ENCODE measurements at regions not wholly inside any gene's neighbourhood (a gene's known extent, or its start where the extent isn't known, plus 50 kb on each side); places are given as distances from the start of the nearest gene placed in this dataset.

DNA sequence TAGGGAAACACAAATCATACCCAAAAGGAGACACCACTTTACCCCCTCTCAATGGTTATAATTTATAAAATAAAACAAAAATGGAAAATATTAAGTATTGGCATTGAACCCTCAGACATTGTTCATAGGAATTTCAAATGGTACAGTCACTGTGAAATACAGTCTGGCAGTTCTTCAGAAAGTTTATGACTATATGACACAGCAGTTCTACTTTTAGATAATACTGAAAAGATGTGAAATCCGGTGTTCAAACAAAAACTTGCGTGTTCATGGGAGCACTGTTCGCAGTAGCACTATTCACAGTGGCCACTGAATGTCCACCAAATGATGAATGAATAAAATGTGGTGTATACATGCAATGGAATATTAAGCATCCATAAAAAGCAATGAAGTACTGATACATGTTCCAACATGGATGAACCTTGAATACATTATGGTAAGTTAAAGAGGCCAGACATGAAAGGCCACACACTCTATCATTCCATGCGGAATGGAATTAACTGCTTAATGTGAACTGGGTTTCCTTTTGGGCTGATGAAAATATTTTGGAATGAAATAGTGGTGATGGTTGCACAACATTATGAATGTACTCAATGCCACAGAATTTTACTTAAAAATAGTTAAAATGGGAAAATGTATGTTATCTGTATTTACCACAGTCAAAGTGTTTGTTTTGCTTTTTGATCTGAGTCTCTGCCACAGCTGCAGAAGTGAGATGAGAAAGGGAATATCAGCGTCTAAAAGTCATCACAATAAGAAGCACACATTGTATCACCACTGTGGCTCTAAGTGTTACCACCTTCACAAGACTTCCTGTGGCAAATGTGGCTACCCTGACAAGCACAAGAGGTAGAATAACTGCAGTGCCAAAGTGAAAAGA lies 864.6 kb downstream of the SUCLG1 start:
- ATAC-seq (replicated peaks; ENCODE audit: extremely low read depth, poor library complexity, severe bottlenecking): no peak

DNA sequence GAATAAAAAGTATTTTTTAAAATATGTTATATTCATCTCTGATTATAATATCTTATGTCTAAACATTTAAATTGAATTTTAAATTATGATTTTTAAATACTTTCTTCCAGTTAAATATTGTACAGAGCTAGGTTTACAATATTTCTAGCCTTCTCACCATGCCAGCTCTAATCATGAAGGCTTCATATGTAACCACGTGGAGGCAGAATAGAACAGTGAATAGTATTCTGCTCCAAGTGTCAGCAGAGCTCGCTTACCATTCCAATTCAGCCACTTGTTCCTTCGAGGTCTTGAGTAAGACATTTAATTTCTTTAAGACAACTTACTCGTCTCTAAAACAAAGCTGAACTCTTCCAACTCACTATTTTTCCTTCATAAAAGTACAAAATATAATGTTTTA lies 871.8 kb downstream of the SUCLG1 start:
- no peak for ATAC-seq (replicated peaks; ENCODE audit: extremely low read depth, poor library complexity, severe bottlenecking)

More for the DNA sequence above, 864.6 kb downstream of the SUCLG1 start:
- DNase-seq (ENCODE audit: low spot score in 2 of 2): no peak
- Mint-ChIP-seq H3K36me3 (ENCODE audit: insufficient read depth) (no peaks in the 10 kb centered on the region), H3K4me1 (no peaks in the 10 kb centered on the region), H3K4me3 (no peak overlapping the region), H3K27ac (ENCODE audit: low read depth) (no peak overlapping the region), H3K27me3 (no peaks in the 10 kb centered on the region), H3K9me3 (peaks cover 20% of the 10 kb centered on the region)

DNA sequence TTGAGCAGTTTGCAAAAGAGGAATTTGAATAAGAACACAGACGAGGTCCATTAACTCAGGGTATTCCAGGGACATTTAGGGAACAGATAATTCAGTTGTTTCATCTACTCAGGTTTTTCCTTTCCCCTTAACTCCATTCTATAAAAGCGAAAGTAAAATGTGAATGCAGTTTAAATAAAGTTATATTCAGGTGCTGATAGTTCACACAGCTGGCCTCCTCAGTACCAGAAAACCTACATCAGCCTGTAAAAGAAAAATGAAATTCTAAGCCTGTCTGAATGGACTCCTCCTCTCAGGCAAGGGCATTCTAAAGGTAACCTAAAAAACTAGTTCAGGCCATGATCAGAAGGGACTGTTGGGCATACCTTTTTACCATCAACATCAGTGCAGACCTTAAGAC lies 873.8 kb downstream of the SUCLG1 start:
- no peaks in the 10 kb centered on the region for H3K4me1 Mint-ChIP-seq
- DNase-seq (ENCODE audit: low spot score in 2 of 2) (no peak), ATAC-seq (replicated peaks; ENCODE audit: extremely low read depth, poor library complexity, severe bottlenecking) (no peak)
- peaks cover 14% of the 10 kb centered on the region for H3K9me3 Mint-ChIP-seq
- H3K36me3 Mint-ChIP-seq (ENCODE audit: insufficient read depth): no peaks in the 10 kb centered on the region
- no peak overlapping the region for H3K4me3 Mint-ChIP-seq
- no peak overlapping the region for H3K27ac Mint-ChIP-seq (ENCODE audit: low read depth)
- no peaks in the 10 kb centered on the region for H3K27me3 Mint-ChIP-seq

More for the DNA sequence above, 871.8 kb downstream of the SUCLG1 start:
- Mint-ChIP-seq H3K4me1 (no peaks in the 10 kb centered on the region), H3K27me3 (no peaks in the 10 kb centered on the region), H3K27ac (ENCODE audit: low read depth) (no peak overlapping the region), H3K4me3 (no peak overlapping the region), H3K36me3 (ENCODE audit: insufficient read depth) (no peaks in the 10 kb centered on the region), H3K9me3 (peaks cover 21% of the 10 kb centered on the region)
- no peak for DNase-seq (ENCODE audit: low spot score in 2 of 2)

DNA sequence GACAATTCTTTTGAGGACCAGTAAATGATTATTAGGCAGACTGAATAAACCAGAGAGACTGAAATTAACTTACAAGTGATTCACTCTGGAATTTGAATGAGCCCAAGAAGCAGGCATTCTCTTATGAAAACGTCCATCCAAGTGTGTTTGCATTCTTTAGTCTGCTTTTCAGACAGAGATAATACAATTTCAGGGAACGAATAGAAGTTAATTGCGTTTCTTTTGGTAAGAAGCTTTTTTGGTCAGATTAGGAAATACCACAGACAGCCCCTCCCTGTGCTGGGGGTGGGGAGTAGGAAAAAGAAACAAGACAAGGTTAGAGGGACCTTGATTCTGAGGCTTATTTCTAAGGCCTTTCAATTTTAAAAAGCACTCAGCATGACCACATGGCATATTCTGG lies 874.4 kb downstream of the SUCLG1 start:
- DNase-seq (ENCODE audit: low spot score in 2 of 2) (no peak), ATAC-seq (replicated peaks; ENCODE audit: extremely low read depth, poor library complexity, severe bottlenecking) (no peak)
- no peak overlapping the region for H3K27ac Mint-ChIP-seq (ENCODE audit: low read depth)
- H3K27me3 Mint-ChIP-seq: no peaks in the 10 kb centered on the region
- no peaks in the 10 kb centered on the region for H3K36me3 Mint-ChIP-seq (ENCODE audit: insufficient read depth)
- no peak overlapping the region for H3K4me3 Mint-ChIP-seq
- no peaks in the 10 kb centered on the region for H3K4me1 Mint-ChIP-seq
- H3K9me3 Mint-ChIP-seq: peaks cover 12% of the 10 kb centered on the region

DNA sequence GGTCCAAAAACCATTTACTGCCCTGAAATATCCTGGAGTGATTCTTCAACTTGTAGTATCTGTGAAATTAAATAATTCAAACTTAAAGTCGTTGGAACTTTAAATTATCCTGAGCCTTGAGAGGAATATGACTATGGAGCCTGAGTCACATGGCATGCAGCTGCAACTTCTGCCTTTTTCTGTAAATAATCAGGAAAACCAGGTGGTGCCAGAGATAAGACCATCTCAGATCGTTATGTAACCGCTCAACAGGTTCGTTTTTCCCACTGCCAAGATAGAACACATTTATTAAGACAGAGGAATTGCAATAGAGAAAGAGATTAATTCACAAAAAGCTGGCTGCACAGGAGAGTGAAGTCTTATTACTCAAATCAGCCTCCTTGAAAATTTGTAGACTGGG lies 876.5 kb downstream of the SUCLG1 start:
- no peaks in the 10 kb centered on the region for H3K4me1 Mint-ChIP-seq
- H3K27ac Mint-ChIP-seq (ENCODE audit: low read depth): no peak overlapping the region
- H3K4me3 Mint-ChIP-seq: no peak overlapping the region
- no peaks in the 10 kb centered on the region for H3K36me3 Mint-ChIP-seq (ENCODE audit: insufficient read depth)
- H3K9me3 Mint-ChIP-seq: peaks cover 5% of the 10 kb centered on the region
- ATAC-seq (replicated peaks; ENCODE audit: extremely low read depth, poor library complexity, severe bottlenecking): no peak
- no peak for DNase-seq (ENCODE audit: low spot score in 2 of 2)
- H3K27me3 Mint-ChIP-seq: no peaks in the 10 kb centered on the region

DNA sequence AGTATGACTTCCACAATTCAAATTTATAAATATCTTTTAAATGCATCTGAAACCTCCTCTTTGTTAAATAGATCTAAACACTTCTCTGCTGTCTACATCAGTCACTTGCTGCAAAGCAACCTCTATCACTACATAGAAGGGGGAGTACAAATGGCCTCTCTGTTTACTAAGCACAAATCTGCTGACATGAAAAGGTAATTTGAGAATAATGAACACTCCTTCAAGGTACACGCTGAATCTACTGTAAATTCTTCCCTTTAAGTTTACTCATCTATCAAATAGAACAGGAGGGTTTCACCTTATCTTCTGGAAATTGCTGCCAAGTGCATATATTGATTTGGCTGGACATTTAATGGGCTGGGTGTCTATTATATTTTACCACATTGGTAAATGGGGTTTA lies 879.6 kb downstream of the SUCLG1 start:
- H3K27ac Mint-ChIP-seq (ENCODE audit: low read depth): no peak overlapping the region
- H3K27me3 Mint-ChIP-seq: no peaks in the 10 kb centered on the region
- no peaks in the 10 kb centered on the region for H3K4me1 Mint-ChIP-seq
- ATAC-seq (replicated peaks; ENCODE audit: extremely low read depth, poor library complexity, severe bottlenecking): no peak
- H3K9me3 Mint-ChIP-seq: peaks cover 14% of the 10 kb centered on the region
- no peaks in the 10 kb centered on the region for H3K36me3 Mint-ChIP-seq (ENCODE audit: insufficient read depth)
- no peak overlapping the region for H3K4me3 Mint-ChIP-seq
- DNase-seq (ENCODE audit: low spot score in 2 of 2): no peak

DNA sequence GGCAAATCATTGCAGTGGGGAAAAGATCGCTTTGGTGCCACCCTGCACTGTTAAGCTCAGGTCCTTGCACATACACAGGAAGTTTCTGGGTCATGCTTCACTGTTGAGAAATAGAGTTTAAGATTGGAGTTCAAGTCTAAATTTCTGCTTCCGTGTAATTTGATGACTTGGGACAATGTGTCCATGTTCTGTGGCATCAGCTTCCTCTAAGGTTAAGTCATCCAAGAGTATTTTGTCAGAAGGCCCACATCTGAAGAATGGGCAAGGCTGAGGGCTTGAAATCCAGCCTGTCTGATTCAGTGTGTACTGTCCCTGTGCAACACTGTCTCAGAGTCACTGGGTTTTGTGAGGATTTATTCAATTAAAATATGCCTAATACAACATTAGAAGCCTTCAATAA lies 880.7 kb downstream of the SUCLG1 start:
- H3K4me1 Mint-ChIP-seq: no peaks in the 10 kb centered on the region
- DNase-seq (ENCODE audit: low spot score in 2 of 2): no peak
- H3K27me3 Mint-ChIP-seq: no peaks in the 10 kb centered on the region
- no peaks in the 10 kb centered on the region for H3K36me3 Mint-ChIP-seq (ENCODE audit: insufficient read depth)
- H3K9me3 Mint-ChIP-seq: peaks cover 19% of the 10 kb centered on the region
- no peak overlapping the region for H3K27ac Mint-ChIP-seq (ENCODE audit: low read depth)
- ATAC-seq (replicated peaks; ENCODE audit: extremely low read depth, poor library complexity, severe bottlenecking): no peak
- H3K4me3 Mint-ChIP-seq: no peak overlapping the region

DNA sequence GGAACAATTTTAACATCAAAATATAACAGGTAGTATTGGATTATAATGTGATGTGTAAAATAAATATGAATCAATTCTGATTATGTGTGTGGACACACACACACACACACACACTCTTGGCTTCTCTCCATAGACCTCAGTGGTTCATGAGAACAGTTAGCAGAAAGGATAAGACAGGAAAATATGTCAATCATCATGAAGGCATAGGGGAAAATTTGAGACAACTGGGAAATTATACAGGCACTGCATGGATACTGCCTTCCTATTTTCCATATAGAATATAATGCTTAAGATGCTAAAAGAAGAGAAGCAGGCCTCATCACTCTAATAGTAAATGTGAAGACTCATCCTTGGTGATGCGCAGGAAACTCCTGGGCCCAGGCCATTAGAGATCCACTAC lies 884.5 kb downstream of the SUCLG1 start:
- ATAC-seq (replicated peaks; ENCODE audit: extremely low read depth, poor library complexity, severe bottlenecking) (no peak), DNase-seq (ENCODE audit: low spot score in 2 of 2) (no peak)
- Mint-ChIP-seq H3K27me3 (no peaks in the 10 kb centered on the region), H3K27ac (ENCODE audit: low read depth) (no peak overlapping the region), H3K4me1 (no peaks in the 10 kb centered on the region), H3K4me3 (no peak overlapping the region), H3K36me3 (ENCODE audit: insufficient read depth) (no peaks in the 10 kb centered on the region), H3K9me3 (peaks cover 18% of the 10 kb centered on the region)

DNA sequence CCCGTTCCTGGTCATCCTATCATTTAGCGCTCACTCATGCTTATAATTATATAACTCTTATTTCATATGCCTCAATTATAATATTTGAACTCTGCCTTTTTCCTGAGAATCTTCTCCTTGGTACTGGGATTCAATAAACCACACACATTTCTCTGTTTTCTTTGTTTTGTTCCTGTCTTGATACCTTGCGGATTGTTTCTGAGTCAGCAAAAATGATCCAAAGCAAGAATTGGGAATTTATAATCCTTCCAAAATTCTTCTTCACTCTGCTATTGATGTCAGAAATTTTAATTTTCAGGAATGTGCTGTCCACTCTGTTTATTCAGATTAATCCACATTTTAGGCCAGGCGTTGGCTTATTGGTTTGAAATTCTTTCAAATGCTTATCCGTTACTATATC lies 886.0 kb downstream of the SUCLG1 start:
- Mint-ChIP-seq H3K4me3 (no peak overlapping the region), H3K36me3 (ENCODE audit: insufficient read depth) (no peaks in the 10 kb centered on the region)

DNA sequence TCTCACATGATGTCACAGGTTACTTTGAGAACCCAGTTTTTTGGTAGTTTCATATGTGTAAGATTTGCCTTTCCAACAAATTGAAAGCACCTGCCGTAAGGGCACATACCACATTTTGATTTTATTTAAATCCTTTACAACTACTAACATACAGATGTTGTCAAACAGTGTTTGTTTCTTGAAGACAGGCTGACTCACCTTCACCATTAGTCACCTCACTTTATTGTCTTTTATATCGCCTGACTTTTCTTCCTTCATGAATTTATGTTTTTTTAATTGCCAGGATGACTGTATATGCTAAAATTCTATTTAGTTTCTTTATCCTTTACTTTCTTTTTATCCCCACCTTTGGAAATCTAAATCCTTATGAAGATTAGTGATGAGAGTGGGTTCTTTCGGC lies 886.7 kb downstream of the SUCLG1 start:
- Mint-ChIP-seq H3K27ac (ENCODE audit: low read depth) (no peak overlapping the region), H3K9me3 (peaks cover 17% of the 10 kb centered on the region), H3K4me3 (no peak overlapping the region), H3K4me1 (no peaks in the 10 kb centered on the region), H3K27me3 (no peaks in the 10 kb centered on the region), H3K36me3 (ENCODE audit: insufficient read depth) (no peaks in the 10 kb centered on the region)
- DNase-seq (ENCODE audit: low spot score in 2 of 2) (no peak), ATAC-seq (replicated peaks; ENCODE audit: extremely low read depth, poor library complexity, severe bottlenecking) (no peak)

More for the DNA sequence above, 886.0 kb downstream of the SUCLG1 start:
- Mint-ChIP-seq H3K9me3 (peaks cover 18% of the 10 kb centered on the region), H3K27me3 (no peaks in the 10 kb centered on the region), H3K4me1 (no peaks in the 10 kb centered on the region), H3K27ac (ENCODE audit: low read depth) (no peak overlapping the region)
- DNase-seq (ENCODE audit: low spot score in 2 of 2) (no peak), ATAC-seq (replicated peaks; ENCODE audit: extremely low read depth, poor library complexity, severe bottlenecking) (no peak)

DNA sequence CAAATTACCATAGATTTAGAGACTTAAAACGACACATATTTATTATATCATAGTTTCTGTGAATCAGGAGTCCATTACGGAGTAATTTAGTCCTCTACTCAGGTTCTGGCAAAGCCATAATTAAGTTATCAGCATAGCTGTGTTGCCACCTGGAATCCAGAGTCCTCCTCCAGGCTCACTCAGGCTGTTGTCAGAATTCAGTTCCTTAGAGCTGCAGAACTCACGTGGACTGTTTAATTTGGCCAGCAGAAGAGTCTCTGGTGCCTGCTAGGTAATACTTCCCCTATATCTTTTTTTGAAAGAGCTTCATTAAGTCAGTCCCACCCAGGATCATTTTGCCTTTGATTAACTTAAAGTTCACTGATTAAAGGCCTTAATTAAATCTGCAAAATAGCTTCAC lies 891.5 kb downstream of the SUCLG1 start:
- Mint-ChIP-seq H3K27me3 (no peaks in the 10 kb centered on the region), H3K9me3 (peaks cover 11% of the 10 kb centered on the region), H3K27ac (ENCODE audit: low read depth) (no peak overlapping the region), H3K4me3 (no peak overlapping the region), H3K4me1 (no peaks in the 10 kb centered on the region), H3K36me3 (ENCODE audit: insufficient read depth) (no peaks in the 10 kb centered on the region)
- no peak for DNase-seq (ENCODE audit: low spot score in 2 of 2)
- no peak for ATAC-seq (replicated peaks; ENCODE audit: extremely low read depth, poor library complexity, severe bottlenecking)

DNA sequence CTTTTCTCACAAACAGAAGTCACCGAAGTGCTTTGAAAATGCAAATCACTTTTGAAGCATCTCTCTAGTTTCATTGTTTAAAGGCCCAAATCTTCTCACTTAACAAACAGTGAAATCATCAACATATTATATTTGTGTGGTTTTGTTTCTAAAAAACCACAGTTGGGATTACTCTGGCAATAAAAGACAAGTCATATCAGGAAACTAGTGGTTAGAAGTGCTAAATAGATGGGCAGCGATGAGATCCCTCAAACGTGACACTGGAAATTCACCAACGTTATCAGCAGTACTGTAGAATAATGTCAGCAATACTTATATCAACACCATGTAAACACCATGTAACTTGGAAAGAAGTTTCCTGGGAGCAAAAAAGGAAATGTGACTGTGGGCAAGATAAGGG lies 893.5 kb downstream of the SUCLG1 start:
- peaks cover 11% of the 10 kb centered on the region for H3K9me3 Mint-ChIP-seq
- H3K4me3 Mint-ChIP-seq: no peak overlapping the region
- ATAC-seq (replicated peaks; ENCODE audit: extremely low read depth, poor library complexity, severe bottlenecking): no peak
- DNase-seq (ENCODE audit: low spot score in 2 of 2): no peak
- H3K27ac Mint-ChIP-seq (ENCODE audit: low read depth): no peak overlapping the region
- H3K36me3 Mint-ChIP-seq (ENCODE audit: insufficient read depth): no peaks in the 10 kb centered on the region
- no peaks in the 10 kb centered on the region for H3K27me3 Mint-ChIP-seq
- H3K4me1 Mint-ChIP-seq: no peaks in the 10 kb centered on the region

DNA sequence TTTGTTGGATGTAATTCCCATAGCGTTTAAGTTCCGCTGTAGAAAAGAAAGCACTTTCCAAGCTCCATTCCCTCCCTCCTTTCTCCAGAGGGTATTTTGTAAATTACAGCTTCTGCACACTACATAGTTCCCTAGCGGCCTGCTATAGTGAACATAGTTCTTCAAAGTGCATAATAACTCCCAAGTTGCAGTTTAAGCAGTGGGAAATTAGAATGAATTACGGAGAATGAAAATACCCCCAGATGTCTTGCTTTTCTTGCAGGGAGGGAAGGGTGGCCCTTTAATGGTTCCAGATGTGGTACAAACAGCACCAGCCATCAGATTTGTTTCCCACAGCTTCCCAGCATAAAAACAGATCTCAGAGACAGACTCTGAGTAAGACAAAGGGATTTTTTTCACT lies 893.9 kb downstream of the SUCLG1 start:
- H3K36me3 Mint-ChIP-seq (ENCODE audit: insufficient read depth): no peaks in the 10 kb centered on the region
- no peaks in the 10 kb centered on the region for H3K27me3 Mint-ChIP-seq
- DNase-seq (ENCODE audit: low spot score in 2 of 2) (no peak), ATAC-seq (replicated peaks; ENCODE audit: extremely low read depth, poor library complexity, severe bottlenecking) (no peak)
- H3K9me3 Mint-ChIP-seq: peaks cover 11% of the 10 kb centered on the region
- H3K4me3 Mint-ChIP-seq: no peak overlapping the region
- H3K4me1 Mint-ChIP-seq: no peaks in the 10 kb centered on the region
- no peak overlapping the region for H3K27ac Mint-ChIP-seq (ENCODE audit: low read depth)

All from central memory CD8-positive, alpha-beta T cell (primary cell).